H1 (cell line): ENCODE measurements at regions not wholly inside any gene's neighbourhood (a gene's known extent, or its start where the extent isn't known, plus 50 kb on each side); places are given as distances from the start of the nearest gene placed in this dataset.

Experiments used
- CHD2 ChIP-seq: IDR thresholded peaks from 2 replicates; pipeline ENCODE4 v1.6.1; 2012; ENCODE audit warnings: low read length, improper control_type of control experiment
- MAFK ChIP-seq: IDR thresholded peaks from 2 replicates; pipeline ENCODE4 v1.6.1; 2012; ENCODE audit warnings: low read depth, mild to moderate bottlenecking, improper control_type of control experiment, low read length
- PHF8 ChIP-seq: fragments of 200-600 bp; sonication (generic); conservative IDR thresholded peaks from 2 replicates; pipeline ENCODE4 v1.7.1; 2012; ENCODE audit warnings: low read depth, mild to moderate bottlenecking, inconsistent platforms, low read length, moderate library complexity
- RFX5 ChIP-seq: IDR thresholded peaks from 2 replicates; pipeline ENCODE4 v1.6.1; 2011; ENCODE audit warnings: low read depth, low read length, improper control_type of control experiment, borderline replicate concordance
- SIN3A ChIP-seq, 2 experiments: IDR thresholded peaks in 1 of 2; conservative IDR thresholded peaks in 1 of 2; 2 replicates each; pipeline ENCODE4 v1.6.1; 2011 to 2012; ENCODE audit warnings: low read length in 2 of 2, improper control_type of control experiment in 1 of 2, low read depth in 1 of 2, mild to moderate bottlenecking in 1 of 2
- SUZ12 ChIP-seq: fragments of 200-600 bp; sonication (generic); IDR thresholded peaks from 2 replicates; pipeline ENCODE4 v1.6.1; 2012; ENCODE audit warnings: mild to moderate bottlenecking, inconsistent platforms, low read length, moderate library complexity, mixed read lengths
- YY1 ChIP-seq: IDR thresholded peaks from 2 replicates; pipeline ENCODE4 v1.6.1; 2011; ENCODE audit warnings: low read depth, mild to moderate bottlenecking, low read length

- TF ChIP-seq RFX5, result no peak
- TF ChIP-seq CHD2, result no peak
- TF ChIP-seq SIN3A (conservative IDR thresholded peaks at IDR 0.05 in 1 of 2, IDR thresholded peaks at IDR 0.05 in 1 of 2; ENCODE audit: low read depth in 1 of 2, low read length in 2 of 2), result no peak
- no peak for TF ChIP-seq SUZ12
- TF ChIP-seq PHF8, result no peak
- no peak for TF ChIP-seq MAFK
- no peak for TF ChIP-seq YY1
Measured at GRCh38 chr6:23311211-23311610, 741.8 kb downstream of the HDGFL1 start (continued).
